Lower lobe of right lung (tissue), 2 donors: ENCODE measurements at regions not wholly inside any gene's neighbourhood (a gene's known extent, or its start where the extent isn't known, plus 50 kb on each side); places are given as distances from the start of the nearest gene placed in this dataset.

Experiments used
- ATAC-seq, 2 donors: fragments of 200-7000 bp; cut with Tn5 transposase; one replicate each; pipeline ENCODE4 v1.9.1; 2020 to 2022; ENCODE audit warnings: mild to moderate bottlenecking in 2 of 2, moderate library complexity in 2 of 2
- DNase-seq: peaks from one replicate; pipeline ENCODE4 v3.0.0-alpha.2; 2020
- H3K27ac ChIP-seq: fragments of 200-600 bp; one replicate; pipeline ENCODE4 v1.8.0; 2022
- H3K27me3 ChIP-seq: fragments of 200-600 bp; one replicate; pipeline ENCODE4 v1.8.0; 2022; ENCODE audit warnings: low read depth
- H3K36me3 ChIP-seq: fragments of 200-600 bp; one replicate; pipeline ENCODE4 v1.8.0; 2022; ENCODE audit warnings: mild to moderate bottlenecking
- H3K4me1 ChIP-seq: fragments of 200-600 bp; one replicate; pipeline ENCODE4 v1.8.0; 2022
- H3K4me3 ChIP-seq: fragments of 200-600 bp; one replicate; pipeline ENCODE4 v1.8.0; 2022; ENCODE audit warnings: mild to moderate bottlenecking
- H3K9me3 ChIP-seq: fragments of 200-600 bp; one replicate; pipeline ENCODE4 v1.8.0; 2022
- intact Hi-C: fragments of 100-400 bp; cut with DNase I; formaldehyde crosslinking; loops from one replicate; pipeline ENCODE4 v1.11.0; 2022
- TF ChIP-seq, protein P1 (sequence below): fragments of 200-600 bp; IDR thresholded peaks from one replicate; pipeline ENCODE4 v1.8.0; 2022; ENCODE audit warnings: antibody characterized with exemption, mild to moderate bottlenecking
- donor health status: DM: no; HTN: yes; CAD: no; lungs with severe emphysema.

DNA sequence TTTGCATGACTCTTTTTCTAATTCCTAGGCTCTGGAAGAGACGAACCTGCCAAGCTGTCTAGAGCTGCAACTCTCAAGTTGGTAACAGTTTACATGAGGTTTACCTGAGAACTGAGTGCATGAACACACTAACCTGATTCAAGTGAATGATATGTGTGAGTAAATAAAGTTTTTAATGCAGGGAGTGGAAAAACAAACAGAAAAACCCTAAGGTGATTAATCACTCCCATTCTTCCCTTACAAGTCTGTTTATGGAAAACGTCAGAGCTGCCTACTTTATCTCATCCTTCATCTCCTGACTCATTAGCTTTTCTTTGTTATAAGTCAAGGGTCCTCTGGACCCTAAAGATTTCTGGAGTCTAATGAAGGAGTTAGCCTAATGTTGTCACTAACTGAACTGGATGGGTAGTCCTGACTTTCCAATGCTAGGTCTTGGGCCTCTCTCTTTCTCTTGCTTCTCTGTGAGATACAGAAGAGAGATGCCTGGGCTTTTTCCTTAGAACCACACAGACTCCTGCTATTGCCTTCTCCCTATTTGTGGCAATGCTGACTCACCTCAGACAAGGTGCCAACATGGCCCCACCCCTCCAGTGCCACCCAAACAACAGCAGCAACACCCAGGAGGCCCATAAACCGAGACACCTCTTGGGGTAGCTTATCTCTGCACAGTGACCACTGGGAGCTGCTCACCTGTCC, 952.4 kb downstream of the EPHA4 start:
- TF ChIP-seq, protein P1, sequence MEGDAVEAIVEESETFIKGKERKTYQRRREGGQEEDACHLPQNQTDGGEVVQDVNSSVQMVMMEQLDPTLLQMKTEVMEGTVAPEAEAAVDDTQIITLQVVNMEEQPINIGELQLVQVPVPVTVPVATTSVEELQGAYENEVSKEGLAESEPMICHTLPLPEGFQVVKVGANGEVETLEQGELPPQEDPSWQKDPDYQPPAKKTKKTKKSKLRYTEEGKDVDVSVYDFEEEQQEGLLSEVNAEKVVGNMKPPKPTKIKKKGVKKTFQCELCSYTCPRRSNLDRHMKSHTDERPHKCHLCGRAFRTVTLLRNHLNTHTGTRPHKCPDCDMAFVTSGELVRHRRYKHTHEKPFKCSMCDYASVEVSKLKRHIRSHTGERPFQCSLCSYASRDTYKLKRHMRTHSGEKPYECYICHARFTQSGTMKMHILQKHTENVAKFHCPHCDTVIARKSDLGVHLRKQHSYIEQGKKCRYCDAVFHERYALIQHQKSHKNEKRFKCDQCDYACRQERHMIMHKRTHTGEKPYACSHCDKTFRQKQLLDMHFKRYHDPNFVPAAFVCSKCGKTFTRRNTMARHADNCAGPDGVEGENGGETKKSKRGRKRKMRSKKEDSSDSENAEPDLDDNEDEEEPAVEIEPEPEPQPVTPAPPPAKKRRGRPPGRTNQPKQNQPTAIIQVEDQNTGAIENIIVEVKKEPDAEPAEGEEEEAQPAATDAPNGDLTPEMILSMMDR = no peak
- Histone ChIP-seq H3K27me3 (no peaks in the 10 kb centered on the region), H3K4me1 (no peaks in the 10 kb centered on the region), H3K36me3 (no peaks in the 10 kb centered on the region), H3K4me3 (no peak overlapping the region), H3K9me3 (no peaks in the 10 kb centered on the region), H3K27ac (no peak overlapping the region)
- DNase-seq = no peak
- intact Hi-C loops = no loop called here
- ATAC-seq = peak in 1 of 2 donors; percentile 32

DNA sequence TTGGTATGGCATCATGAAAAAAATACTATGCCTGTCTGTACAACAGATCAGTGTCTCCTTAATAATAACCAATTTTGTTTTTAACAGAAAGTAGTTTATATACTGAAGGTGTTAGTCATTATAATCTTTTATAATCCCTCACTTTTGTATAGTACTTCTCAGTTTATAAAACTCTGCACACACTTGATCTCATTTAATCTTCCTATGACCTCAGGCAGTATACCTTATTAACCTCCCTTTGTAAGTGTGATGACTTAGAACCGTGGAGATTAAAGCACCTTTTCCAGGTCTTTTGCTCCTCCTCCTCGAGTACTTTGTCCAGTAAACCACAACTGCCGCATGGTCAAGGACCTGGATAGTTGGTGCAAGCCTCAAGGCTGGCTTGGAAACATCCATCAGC, 945.5 kb downstream of the EPHA4 start:
- no peaks in the 10 kb centered on the region for H3K27me3 ChIP-seq
- no peak overlapping the region for H3K4me3 ChIP-seq
- H3K36me3 ChIP-seq = no peaks in the 10 kb centered on the region
- TF ChIP-seq, protein P1 = no peak
- H3K27ac ChIP-seq = no peak overlapping the region
- intact Hi-C loops = no loop called here
- no peak for DNase-seq
- ATAC-seq = no peak
- no peaks in the 10 kb centered on the region for H3K9me3 ChIP-seq
- H3K4me1 ChIP-seq = no peaks in the 10 kb centered on the region

DNA sequence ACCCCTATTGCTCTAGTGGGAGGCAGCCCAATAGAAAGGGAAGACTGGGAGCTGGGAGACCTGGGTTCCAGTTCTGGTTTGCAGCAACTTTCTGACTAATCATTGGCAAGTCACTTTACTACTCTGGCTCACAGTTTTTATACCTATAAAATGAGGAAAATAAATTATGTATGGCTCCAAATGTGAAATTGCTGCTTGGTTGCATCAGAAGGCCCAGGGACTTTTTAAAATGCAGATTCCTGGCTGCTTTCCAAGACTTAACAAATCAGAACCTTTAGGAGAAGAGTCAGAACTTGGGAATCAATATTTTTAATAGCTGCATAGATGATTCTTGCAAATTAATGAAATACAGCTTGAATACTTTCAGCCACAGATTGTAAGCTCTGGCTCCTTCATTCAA, 943.9 kb downstream of the EPHA4 start:
- no peak overlapping the region for H3K27ac ChIP-seq
- intact Hi-C loops = no loop called here

DNA sequence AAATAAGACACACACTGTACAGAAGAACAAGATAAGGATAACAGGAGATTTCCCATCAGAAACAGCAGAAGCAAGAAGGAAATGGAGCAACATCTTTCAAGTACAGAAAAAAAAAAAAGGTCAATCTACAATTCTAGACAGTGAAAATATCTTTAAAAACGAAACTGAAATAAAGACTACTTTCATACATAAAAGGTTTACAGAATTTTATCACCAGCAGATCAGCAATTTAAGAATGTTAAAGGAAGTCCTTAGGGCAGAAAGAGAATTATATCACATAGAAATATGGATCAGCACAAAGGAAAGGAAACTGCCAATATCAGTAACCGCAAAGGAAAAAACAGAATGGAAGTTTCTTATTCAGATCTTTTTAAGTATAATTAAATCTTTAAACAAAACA, 931.0 kb downstream of the EPHA4 start:
- no peaks in the 10 kb centered on the region for H3K36me3 ChIP-seq
- H3K4me1 ChIP-seq = no peaks in the 10 kb centered on the region
- no peak overlapping the region for H3K4me3 ChIP-seq
- H3K27ac ChIP-seq = no peak overlapping the region
- no peak for ATAC-seq
- TF ChIP-seq, protein P1 = no peak
- no peak for DNase-seq
- H3K9me3 ChIP-seq = no peaks in the 10 kb centered on the region
- intact Hi-C loops = no loop called here
- H3K27me3 ChIP-seq = no peaks in the 10 kb centered on the region

More for the DNA sequence above, 943.9 kb downstream of the EPHA4 start:
- TF ChIP-seq, protein P1 = no peak
- Histone ChIP-seq H3K27me3 (no peaks in the 10 kb centered on the region), H3K4me1 (no peaks in the 10 kb centered on the region), H3K4me3 (no peak overlapping the region), H3K9me3 (no peaks in the 10 kb centered on the region), H3K36me3 (no peaks in the 10 kb centered on the region)
- ATAC-seq (no peak), DNase-seq (no peak)

DNA sequence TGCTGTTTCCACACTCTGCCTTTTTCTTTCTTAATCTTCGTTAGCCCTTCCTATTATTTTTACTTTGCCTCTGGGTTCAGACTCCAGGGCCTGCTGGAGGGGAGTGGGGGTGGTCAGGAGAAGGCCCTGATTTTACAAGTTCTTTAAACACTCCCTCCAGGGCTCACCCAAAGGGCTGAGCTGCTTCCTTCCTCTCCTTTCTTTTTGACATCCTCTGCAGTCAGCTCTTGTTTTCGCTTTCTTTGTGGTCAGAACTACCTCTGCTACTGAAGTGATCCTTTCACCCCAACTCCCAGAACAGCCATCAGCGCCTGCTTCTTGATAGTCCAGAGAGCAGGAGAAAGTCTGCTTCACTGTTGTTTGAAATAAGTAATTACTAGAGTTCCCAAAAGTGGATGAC, 925.7 kb downstream of the EPHA4 start:
- intact Hi-C loops = no loop called here
- Histone ChIP-seq H3K4me1 (no peaks in the 10 kb centered on the region), H3K36me3 (no peaks in the 10 kb centered on the region), H3K4me3 (no peak overlapping the region), H3K9me3 (no peaks in the 10 kb centered on the region), H3K27ac (no peak overlapping the region), H3K27me3 (no peaks in the 10 kb centered on the region)
- TF ChIP-seq, protein P1 = no peak
- ATAC-seq (no peak), DNase-seq (no peak)
